ENCODE measurements at regions not wholly inside any gene's neighbourhood (a gene's known extent, or its start where the extent isn't known, plus 50 kb on each side); places are given as distances from the start of the nearest gene placed in this dataset.

GRCh38 chr7:109836016-109836415 is 1254.9 kb upstream of the LRRN3 start:
- in situ Hi-C loops (cut with MboI; ENCODE audit: low sequenced_read_pairs in 4 of 4), result no loop called here
- Histone ChIP-seq H3K27me3 (no peaks in the 10 kb centered on the region), H3K27ac (no peak overlapping the region), H3K4me3 (no peak overlapping the region), H3K9me3 (no peaks in the 10 kb centered on the region), H3K4me1 (no peaks in the 10 kb centered on the region), H3K36me3 (no peaks in the 10 kb centered on the region)
- ATAC-seq (no peak), DNase-seq (no peak)
- intact Hi-C loops (cut with DNase I; ENCODE audit: low total_unique reads), result no loop called here
- TF ChIP-seq CTCF (IDR thresholded peaks at IDR 0.05 in 4 of 5, conservative IDR thresholded peaks at IDR 0.05 in 1 of 5), result no peak
- no peak for TF ChIP-seq POLR2A (IDR thresholded peaks at IDR 0.05)

GRCh38 chr7:109842386-109842785 is 1248.5 kb upstream of the LRRN3 start:
- H3K27me3 ChIP-seq, result no peaks in the 10 kb centered on the region
- no peaks in the 10 kb centered on the region for H3K36me3 ChIP-seq
- H3K27ac ChIP-seq, result no peak overlapping the region
- TF ChIP-seq CTCF (IDR thresholded peaks at IDR 0.05 in 4 of 5, conservative IDR thresholded peaks at IDR 0.05 in 1 of 5) (no peak), POLR2A (IDR thresholded peaks at IDR 0.05) (no peak)
- H3K4me1 ChIP-seq, result no peaks in the 10 kb centered on the region
- H3K4me3 ChIP-seq, result no peak overlapping the region
- intact Hi-C loops (cut with DNase I; ENCODE audit: low total_unique reads), result loop anchor here (10.0 kb wide), 1 partner anchor 1892 kb away; no protein-coding TSS in a partner anchor
- no peaks in the 10 kb centered on the region for H3K9me3 ChIP-seq
- in situ Hi-C loops (cut with MboI; ENCODE audit: low sequenced_read_pairs in 4 of 4), result no loop called here
- DNase-seq (no peak), ATAC-seq (no peak)

- Histone ChIP-seq H3K27ac (no peak overlapping the region), H3K4me3 (no peak overlapping the region), H3K27me3 (no peaks in the 10 kb centered on the region), H3K36me3 (no peaks in the 10 kb centered on the region), H3K9me3 (no peaks in the 10 kb centered on the region), H3K4me1 (no peaks in the 10 kb centered on the region)
- DNase-seq (no peak), ATAC-seq (no peak)
- in situ Hi-C loops (cut with MboI; ENCODE audit: low sequenced_read_pairs in 4 of 4), result no loop called here
- TF ChIP-seq CTCF (IDR thresholded peaks at IDR 0.05 in 4 of 5, conservative IDR thresholded peaks at IDR 0.05 in 1 of 5) (no peak), POLR2A (IDR thresholded peaks at IDR 0.05) (no peak)
- intact Hi-C loops (cut with DNase I; ENCODE audit: low total_unique reads), result loop anchor here (10.0 kb wide), 1 partner anchor 1890 kb away; no protein-coding TSS in a partner anchor
Observed at GRCh38 chr7:109844362-109844761, 1246.6 kb upstream of the LRRN3 start.

- Histone ChIP-seq H3K36me3 (no peaks in the 10 kb centered on the region), H3K27ac (no peak overlapping the region), H3K4me3 (no peak overlapping the region), H3K4me1 (no peaks in the 10 kb centered on the region), H3K27me3 (no peaks in the 10 kb centered on the region), H3K9me3 (no peaks in the 10 kb centered on the region)
- TF ChIP-seq POLR2A (IDR thresholded peaks at IDR 0.05), result no peak
- no peak for TF ChIP-seq CTCF (IDR thresholded peaks at IDR 0.05 in 4 of 5, conservative IDR thresholded peaks at IDR 0.05 in 1 of 5)
- ATAC-seq, result no peak
- intact Hi-C loops (cut with DNase I; ENCODE audit: low total_unique reads) (no loop called here), in situ Hi-C loops (cut with MboI; ENCODE audit: low sequenced_read_pairs in 4 of 4) (no loop called here)
- no peak for DNase-seq
Observed at GRCh38 chr7:109864230-109864629, 1226.7 kb upstream of the LRRN3 start.

- no peaks in the 10 kb centered on the region for H3K27me3 ChIP-seq
- no peak for DNase-seq
- no peaks in the 10 kb centered on the region for H3K36me3 ChIP-seq
- ATAC-seq, result no peak
- in situ Hi-C loops (cut with MboI; ENCODE audit: low sequenced_read_pairs in 4 of 4), result no loop called here
- no peaks in the 10 kb centered on the region for H3K4me1 ChIP-seq
- H3K9me3 ChIP-seq, result no peaks in the 10 kb centered on the region
- intact Hi-C loops (cut with DNase I; ENCODE audit: low total_unique reads), result no loop called here
- no peak for TF ChIP-seq POLR2A (IDR thresholded peaks at IDR 0.05)
- no peak for TF ChIP-seq CTCF (IDR thresholded peaks at IDR 0.05 in 4 of 5, conservative IDR thresholded peaks at IDR 0.05 in 1 of 5)
- no peak overlapping the region for H3K4me3 ChIP-seq
- no peak overlapping the region for H3K27ac ChIP-seq
Observed at GRCh38 chr7:109868215-109868860, 1222.6 kb upstream of the LRRN3 start.
